ENCODE measurements at regions not wholly inside any gene's neighbourhood (a gene's known extent, or its start where the extent isn't known, plus 50 kb on each side); places are given as distances from the start of the nearest gene placed in this dataset.
A peak's percentile ranks its signal among the peaks of the same experiment; 100 is the strongest.

- no peak for DNase-seq
These were observed 180.8 kb downstream of the PLPPR4 start for GRCh38 chr1:99445071-99445470.

GRCh38 chr1:99445486-99445885 is 181.2 kb downstream of the PLPPR4 start:
- no peak for DNase-seq

DNA sequence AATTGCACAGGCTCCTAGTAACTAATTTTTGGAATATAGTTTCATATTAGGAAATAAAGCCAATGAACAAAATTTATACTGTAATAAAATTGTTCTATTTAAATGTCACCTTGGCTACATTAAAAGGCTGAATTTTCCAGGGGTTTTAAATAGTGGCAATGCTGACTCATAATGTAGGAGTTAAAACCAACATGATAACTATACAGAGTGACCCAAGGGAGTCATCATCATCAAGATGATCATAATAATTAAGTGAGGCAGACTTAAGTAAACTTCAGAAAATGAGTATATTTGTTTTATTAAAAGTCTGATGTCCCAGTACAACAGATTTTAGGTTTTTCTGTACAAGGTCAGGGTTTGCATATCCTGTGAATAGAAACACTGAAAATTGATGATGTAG is 183.4 kb downstream of the PLPPR4 start:
- DNase-seq: no peak

DNA sequence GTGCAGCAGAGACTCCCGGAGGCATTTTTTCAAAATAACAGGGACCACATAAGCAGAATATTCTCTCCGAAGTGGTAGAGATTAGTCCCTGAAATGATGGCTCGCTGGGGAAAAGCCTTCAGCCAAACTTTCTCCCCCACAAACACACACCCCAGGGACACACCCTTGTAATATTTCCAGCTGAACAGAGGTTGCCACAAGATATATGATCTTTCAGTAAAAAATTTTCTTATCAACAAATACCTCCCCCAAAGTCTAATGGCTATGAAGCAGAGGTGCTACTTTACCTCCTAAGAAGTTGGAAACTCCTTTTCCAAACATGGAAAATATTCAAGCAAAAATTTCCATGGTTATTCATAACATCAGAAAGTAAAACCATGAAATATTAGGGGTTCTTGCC is 190.2 kb upstream of the PALMD start:
- no peak for DNase-seq

DNA sequence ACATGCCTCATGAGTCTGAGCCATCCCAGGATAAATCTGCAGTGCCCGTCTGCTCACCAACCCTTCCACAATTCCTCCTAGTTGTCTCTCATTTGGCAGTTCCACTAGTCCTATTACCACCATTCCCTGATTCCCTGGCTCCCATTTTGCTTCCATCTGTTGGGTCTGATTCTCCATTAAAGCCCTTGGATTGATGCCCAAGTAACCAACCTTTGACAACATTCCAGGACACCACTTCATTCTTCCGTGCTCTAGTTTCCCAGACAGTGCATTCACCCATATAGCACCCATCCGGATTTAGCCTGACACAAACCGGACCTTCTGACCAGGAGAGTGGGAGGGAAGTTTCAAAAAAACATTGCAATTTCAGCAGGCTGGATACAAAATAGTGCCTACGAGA is 189.4 kb upstream of the PALMD start:
- no peak for DNase-seq

GRCh38 chr1:99457381-99458165 is 188.3 kb upstream of the PALMD start:
- DNase-seq: no peak

GRCh38 chr1:99461499-99461898 is 184.4 kb upstream of the PALMD start:
- no peak for DNase-seq

DNA sequence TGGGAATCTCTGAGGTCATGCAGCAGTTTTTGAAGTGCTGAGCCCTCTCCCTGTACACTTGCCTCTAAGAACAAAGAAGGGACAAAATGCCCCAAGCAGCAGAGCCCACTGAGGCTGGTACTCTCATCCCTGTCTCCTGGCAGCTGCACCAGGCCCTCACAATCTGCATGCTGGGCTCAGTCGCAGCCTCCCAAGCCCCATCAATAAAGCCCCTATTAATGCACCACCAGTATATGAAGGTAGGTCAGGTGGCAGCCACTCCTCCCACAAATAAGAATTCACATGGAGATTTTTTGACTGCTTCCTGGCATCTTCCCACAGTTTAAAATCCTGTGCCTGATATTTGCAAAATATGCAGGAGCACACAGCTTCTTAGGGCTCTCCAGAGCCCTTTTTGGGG is 181.2 kb upstream of the PALMD start:
- no peak for DNase-seq

DNA sequence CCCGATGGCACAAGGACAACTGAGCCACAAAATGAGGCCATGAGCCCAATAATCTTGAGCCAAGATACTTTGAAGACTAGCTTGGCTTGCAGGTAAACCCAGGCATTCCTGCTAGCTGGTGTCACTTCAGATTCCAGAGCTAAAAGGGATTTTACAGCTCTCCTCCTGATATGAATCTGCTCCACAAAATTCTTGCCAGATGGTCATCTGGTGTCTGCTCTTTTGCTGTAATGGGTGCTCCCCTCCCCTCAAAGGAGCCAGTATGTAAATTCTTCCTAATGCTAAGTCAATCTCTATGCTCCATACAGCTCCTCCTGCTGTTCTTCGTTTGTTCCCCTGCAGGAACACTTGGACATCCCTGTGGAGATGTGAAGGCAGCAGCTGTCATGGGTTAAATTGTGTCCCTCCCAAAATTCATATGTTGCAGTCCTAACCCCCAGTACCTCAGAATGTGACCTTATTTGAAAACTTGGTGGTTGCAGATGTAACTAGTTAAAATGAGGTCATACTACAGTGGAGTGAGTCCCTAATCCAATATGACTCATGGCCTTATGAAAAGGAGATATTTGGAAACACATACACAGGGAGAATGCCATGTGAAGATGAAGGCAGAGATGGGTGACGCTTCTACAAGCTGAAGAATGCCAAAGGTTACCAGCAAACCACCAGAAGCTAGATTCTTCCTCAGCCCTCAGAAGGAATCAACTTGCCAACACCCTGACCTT is 180.6 kb upstream of the PALMD start:
- DNase-seq: no peak

DNA sequence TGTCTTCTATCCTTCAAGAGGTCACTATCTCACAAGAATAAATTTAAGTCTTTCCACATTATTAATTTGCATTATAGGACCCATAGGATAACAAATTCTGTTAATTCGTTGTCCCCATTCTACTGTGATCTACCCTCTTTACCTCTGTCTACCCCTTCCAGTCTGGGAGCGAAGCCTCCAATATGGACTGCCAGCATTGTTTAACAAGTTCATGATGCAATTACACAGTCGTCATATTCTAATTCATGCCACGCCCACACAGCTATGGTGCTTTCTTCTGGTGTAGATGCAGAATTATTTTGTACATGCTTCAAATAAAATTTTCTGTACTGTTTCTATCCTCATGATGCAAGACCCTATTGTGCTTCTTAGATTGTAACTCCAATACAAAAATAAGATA is 178.3 kb upstream of the PALMD start:
- no peak for DNase-seq

GRCh38 chr1:99469550-99469971 is 176.4 kb upstream of the PALMD start:
- no peak for DNase-seq

DNA sequence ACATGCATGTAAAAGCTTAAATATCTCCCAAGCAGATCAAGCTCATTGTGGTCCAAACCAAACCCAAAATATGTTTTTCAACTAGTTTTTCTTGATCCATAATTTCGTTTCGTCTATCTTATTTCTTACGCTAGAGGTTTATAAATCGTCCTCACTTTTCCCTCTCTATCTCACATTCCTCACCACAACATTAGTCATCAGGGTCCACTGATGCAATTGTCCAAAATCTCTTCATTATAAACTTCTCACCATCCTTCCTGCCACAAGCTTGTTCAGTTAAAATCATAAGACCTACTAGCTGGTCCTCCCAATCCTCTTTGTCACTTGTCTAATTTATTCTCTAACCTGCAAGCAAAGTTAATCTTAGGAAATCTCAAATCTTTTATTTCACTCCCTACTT is 173.0 kb upstream of the PALMD start:
- DNase-seq: no peak

GRCh38 chr1:99474350-99474893 is 171.5 kb upstream of the PALMD start:
- no peak for DNase-seq

DNA sequence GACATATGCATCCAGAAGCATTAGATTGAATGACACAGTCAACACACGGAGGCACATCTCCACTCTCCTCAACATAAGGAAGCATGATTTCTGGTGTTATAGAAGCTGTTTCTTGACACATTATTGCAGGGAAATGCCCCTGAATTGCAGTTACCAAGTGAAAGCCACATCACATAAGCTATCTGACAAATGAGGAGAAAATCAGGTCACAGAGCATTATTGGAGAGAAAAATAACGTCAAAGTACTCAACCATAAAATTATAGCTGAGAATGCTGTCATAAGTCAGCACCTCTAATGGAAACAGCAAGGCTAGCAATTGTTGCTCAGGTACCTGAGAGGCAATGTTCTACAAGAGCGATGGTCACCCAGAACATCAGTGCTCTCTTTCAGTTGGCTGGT is 169.9 kb upstream of the PALMD start:
- DNase-seq: no peak

- peak; percentile 19 for DNase-seq
These were observed 164.4 kb upstream of the PALMD start for GRCh38 chr1:99481391-99481996.

GRCh38 chr1:99482286-99482685 is 163.6 kb upstream of the PALMD start:
- no peak for DNase-seq

DNA sequence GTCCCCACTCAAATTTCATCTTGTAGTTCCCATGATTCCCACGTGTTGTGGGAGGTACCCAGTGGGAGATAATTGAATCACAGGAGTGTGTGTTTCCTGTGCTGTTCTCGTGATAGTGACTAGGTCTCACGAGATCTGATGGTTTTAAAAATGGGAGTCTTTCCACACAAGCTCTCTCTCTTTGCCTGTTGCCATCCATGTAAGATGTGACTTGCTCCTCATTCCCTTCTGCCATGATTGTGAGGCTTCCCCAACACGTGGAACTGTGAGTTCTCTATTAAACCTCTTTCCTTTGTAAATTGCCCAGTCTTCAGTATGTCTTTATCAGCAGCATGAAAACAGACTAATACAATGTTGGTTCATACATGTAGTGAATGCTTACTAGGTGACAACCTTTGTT is 163.2 kb upstream of the PALMD start:
- no peak for DNase-seq

DNA sequence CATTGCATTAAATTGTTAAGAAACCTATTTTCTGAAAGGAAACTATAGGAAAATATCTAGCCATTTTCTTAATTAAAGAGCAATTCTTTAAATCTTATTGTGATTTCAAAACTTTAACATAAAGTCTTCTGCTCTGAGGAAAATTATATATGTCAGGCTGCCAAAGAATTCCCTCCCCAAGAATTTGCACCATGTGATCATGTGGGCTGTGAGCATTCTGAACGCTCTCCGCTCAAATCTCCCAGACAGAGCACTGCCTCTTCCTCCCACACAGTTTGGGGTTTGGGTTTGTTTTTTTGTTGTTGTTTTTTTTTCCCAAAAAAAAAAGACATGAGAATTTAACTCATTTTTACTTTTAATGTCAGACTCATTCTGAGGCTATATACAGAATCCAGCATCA is 155.9 kb upstream of the PALMD start:
- no peak for DNase-seq

DNA sequence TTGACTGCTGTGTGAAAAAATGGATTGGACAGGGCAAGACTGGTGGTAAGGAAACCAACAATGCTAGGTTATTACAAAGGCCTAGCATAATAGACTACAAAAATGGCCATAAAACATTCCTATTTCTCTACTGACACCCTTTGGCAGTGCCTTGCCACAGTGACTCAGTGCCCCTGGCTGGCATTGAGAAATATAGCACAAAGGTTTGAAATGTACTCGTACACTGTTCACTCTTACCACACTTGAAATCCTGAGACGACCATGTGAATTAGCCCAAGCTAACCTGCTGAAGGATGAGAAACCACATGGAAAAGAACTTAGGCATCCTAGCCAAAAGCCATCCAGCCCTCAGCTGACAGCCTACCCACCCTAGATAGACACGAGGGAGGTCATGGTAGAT is 149.8 kb upstream of the PALMD start:
- DNase-seq: no peak

- no peak for DNase-seq
These were observed 148.2 kb upstream of the PALMD start for GRCh38 chr1:99497690-99498089.

- DNase-seq: no peak
These were observed 145.4 kb upstream of the PALMD start for GRCh38 chr1:99500541-99500940.

DNA sequence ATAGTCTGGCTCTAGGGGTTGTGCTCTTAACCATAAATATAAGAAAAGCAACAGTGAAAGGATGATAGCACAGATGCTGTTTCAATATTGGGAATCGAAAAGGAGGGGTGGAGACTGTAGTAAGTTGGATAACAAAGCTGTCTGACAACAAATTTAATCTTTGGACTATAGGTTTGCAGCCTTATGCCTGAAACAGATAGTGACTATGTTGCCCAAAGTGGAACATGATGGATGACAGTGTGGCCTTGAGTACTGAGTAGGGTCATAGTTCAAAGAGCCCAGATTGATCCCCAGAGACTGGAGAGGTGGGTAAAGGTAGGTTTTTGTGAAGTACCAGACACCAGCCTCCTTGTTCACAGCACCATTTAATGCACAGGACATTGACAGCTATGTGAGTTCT is 144.0 kb upstream of the PALMD start:
- no peak for DNase-seq

GRCh38 chr1:99502400-99502799 is 143.5 kb upstream of the PALMD start:
- no peak for DNase-seq

- DNase-seq: no peak
These were observed 142.6 kb upstream of the PALMD start for GRCh38 chr1:99503276-99503747.
